ENCODE measurements at regions not wholly inside any gene's neighbourhood (a gene's known extent, or its start where the extent isn't known, plus 50 kb on each side); places are given as distances from the start of the nearest gene placed in this dataset.

DNA sequence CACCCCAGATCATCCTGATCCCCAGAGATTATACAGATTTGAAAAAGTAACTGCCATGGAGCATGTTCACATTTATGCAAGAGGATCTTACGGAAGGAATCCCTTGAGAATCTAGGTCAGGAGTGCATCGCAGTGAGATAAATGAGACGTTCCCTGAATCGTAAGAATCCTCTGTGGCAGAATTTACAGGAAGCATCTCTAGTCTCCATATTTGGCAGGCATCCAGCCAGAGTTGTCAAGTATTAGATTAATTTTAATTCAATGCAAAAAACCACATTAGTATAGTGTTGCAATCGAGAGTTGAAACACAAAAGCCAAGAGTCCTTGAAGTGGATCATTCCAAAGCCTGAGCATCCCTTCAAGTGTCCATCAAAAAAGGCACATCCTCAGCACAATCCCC is 100.8 kb downstream of the RRAGC start:
- no peak overlapping the region for H3K27ac ChIP-seq (ENCODE audit: insufficient read depth, low read depth, low read length)
- H4K20me1 ChIP-seq (replicated peaks; ENCODE audit: control insufficient read depth, extremely low read depth, insufficient read depth, low read length): no peaks in the 10 kb centered on the region
- no peaks in the 10 kb centered on the region for H3K9me1 ChIP-seq (replicated peaks; ENCODE audit: control insufficient read depth, extremely low read depth, insufficient read depth, low read length)
- no peak overlapping the region for H3K9ac ChIP-seq (replicated peaks; ENCODE audit: extremely low read depth, insufficient read depth, low read length)
- H3K27me3 ChIP-seq (ENCODE audit: control insufficient read depth in 2 of 2, insufficient read depth in 2 of 2, low read length in 2 of 2): no peaks in the 10 kb centered on the region
- H3K79me2 ChIP-seq (ENCODE audit: control insufficient read depth, insufficient read depth, low read length): no peaks in the 10 kb centered on the region
- POLR2A ChIA-PET: interaction anchor here (0.5 kb wide), 1 partner anchor 12 kb away, joined by 3 read pairs; no protein-coding TSS in a partner anchor
- FAIRE-seq (no peak), DNase-seq (ENCODE audit: low read depth, low spot score) (no peak)
- no peaks in the 10 kb centered on the region for H3K36me3 ChIP-seq (ENCODE audit: control insufficient read depth in 2 of 2, extremely low read depth in 1 of 2, insufficient read depth in 2 of 2, low read length in 2 of 2)
- CTCF ChIA-PET: interaction anchor here (0.7 to 1.2 kb wide), 2 partner anchors 8 to 65 kb away, joined by 3 to 4 read pairs; no protein-coding TSS in a partner anchor
- H2AFZ ChIP-seq (ENCODE audit: low read depth, low read length): no peak overlapping the region
- intact Hi-C loops (cut with micrococcal nuclease): no loop called here
- H3K4me3 ChIP-seq (replicated peaks in 1 of 3; ENCODE audit: insufficient read depth in 1 of 3, low read depth in 1 of 3, low read length in 3 of 3): no peak overlapping the region
- H3K9me3 ChIP-seq (replicated peaks; ENCODE audit: control insufficient read depth, insufficient read depth, low read length): no peaks in the 10 kb centered on the region
- H3K4me2 ChIP-seq (ENCODE audit: insufficient read depth, low read length): no peak overlapping the region
- BruUV-seq (replicated peaks): no TSS peak
- TF ChIP-seq, protein P1, sequence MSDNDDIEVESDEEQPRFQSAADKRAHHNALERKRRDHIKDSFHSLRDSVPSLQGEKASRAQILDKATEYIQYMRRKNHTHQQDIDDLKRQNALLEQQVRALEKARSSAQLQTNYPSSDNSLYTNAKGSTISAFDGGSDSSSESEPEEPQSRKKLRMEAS (IDR thresholded peaks at IDR 0.05; ENCODE audit: insufficient read depth, insufficient read length): no peak
- no peak for TF ChIP-seq JUN (IDR thresholded peaks at IDR 0.05; ENCODE audit: borderline replicate concordance, insufficient read depth, insufficient read length, low read depth)
- TF ChIP-seq, protein P2, sequence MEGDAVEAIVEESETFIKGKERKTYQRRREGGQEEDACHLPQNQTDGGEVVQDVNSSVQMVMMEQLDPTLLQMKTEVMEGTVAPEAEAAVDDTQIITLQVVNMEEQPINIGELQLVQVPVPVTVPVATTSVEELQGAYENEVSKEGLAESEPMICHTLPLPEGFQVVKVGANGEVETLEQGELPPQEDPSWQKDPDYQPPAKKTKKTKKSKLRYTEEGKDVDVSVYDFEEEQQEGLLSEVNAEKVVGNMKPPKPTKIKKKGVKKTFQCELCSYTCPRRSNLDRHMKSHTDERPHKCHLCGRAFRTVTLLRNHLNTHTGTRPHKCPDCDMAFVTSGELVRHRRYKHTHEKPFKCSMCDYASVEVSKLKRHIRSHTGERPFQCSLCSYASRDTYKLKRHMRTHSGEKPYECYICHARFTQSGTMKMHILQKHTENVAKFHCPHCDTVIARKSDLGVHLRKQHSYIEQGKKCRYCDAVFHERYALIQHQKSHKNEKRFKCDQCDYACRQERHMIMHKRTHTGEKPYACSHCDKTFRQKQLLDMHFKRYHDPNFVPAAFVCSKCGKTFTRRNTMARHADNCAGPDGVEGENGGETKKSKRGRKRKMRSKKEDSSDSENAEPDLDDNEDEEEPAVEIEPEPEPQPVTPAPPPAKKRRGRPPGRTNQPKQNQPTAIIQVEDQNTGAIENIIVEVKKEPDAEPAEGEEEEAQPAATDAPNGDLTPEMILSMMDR (IDR thresholded peaks at IDR 0.05; ENCODE audit: extremely low read depth in 1 of 2, insufficient read depth in 1 of 2, low read depth in 1 of 2, low read length in 2 of 2): no peak
- TF ChIP-seq POLR2A (IDR thresholded peaks at IDR 0.05; ENCODE audit: low read depth, low read length): no peak
- TF ChIP-seq FOS (IDR thresholded peaks at IDR 0.05; ENCODE audit: borderline replicate concordance, insufficient read depth, low read length): no peak
- no peak for TF ChIP-seq POLR2AphosphoS5 (IDR thresholded peaks at IDR 0.05; ENCODE audit: insufficient read depth, low read depth, low read length)
- no peaks in the 10 kb centered on the region for H3K4me1 ChIP-seq (ENCODE audit: control insufficient read depth, extremely low read depth, insufficient read depth, low read length)
- dilution Hi-C loops (cut with MboI; ENCODE audit: extremely low pct_ligation_motif_present, low sequenced_read_pairs): no loop called here
